Spleen (tissue), 7 donors: ENCODE measurements at regions not wholly inside any gene's neighbourhood (a gene's known extent, or its start where the extent isn't known, plus 50 kb on each side); places are given as distances from the start of the nearest gene placed in this dataset.

Experiments used
- POLR2AphosphoS5 ChIP-seq, 3 donors: sonication (generic); formaldehyde crosslinking; IDR thresholded peaks; one replicate each; pipeline ENCODE4 v1.5.1; 2017; ENCODE audit warnings: antibody characterized with exemption in 3 of 3
- TF ChIP-seq, protein P1 (sequence below), 11 experiments: fragments of 200-600 bp in 7 of 11; fragments of 450-650 bp in 4 of 11; sonication (generic) in 4 of 11; IDR thresholded peaks in 8 of 11; conservative IDR thresholded peaks in 3 of 11; 1 replicate in 7 of 11; 2 replicates in 4 of 11; pipeline versions ENCODE4 v1.4.0 to v1.8.0; 2016 to 2021; ENCODE audit warnings: antibody characterized with exemption in 11 of 11, inconsistent platforms in 4 of 11, mild to moderate bottlenecking in 1 of 11
- donor health status: DM: no; HTN: no; CAD: no; lungs with moderate emphysema.
- donor health status: DM: no; HTN: no; CAD: no.
- donor health status: DM: no; HTN: no; CAD: no.

DNA sequence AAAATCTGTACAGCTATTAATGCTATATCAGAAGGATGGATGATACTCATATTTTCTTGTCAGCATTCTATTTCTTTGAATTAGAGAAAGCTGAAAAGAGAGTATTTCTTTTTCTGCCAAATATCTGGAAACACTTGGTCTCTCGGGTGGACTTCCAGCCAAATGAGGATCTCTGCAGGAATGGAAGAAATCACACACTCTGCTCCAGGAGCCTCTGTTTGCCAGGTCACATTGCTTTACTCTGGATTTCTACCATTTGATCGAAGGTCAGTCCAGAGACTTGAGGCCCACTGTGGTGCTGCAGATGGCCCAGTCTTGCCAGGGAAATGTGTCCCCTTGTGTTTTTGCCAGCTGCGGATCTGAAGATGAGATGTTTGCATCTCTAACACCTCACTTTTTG lies 154.1 kb downstream of the PCSK1 start:
- TF ChIP-seq POLR2AphosphoS5 (IDR thresholded peaks at IDR 0.05) = no peak
- TF ChIP-seq, protein P1, sequence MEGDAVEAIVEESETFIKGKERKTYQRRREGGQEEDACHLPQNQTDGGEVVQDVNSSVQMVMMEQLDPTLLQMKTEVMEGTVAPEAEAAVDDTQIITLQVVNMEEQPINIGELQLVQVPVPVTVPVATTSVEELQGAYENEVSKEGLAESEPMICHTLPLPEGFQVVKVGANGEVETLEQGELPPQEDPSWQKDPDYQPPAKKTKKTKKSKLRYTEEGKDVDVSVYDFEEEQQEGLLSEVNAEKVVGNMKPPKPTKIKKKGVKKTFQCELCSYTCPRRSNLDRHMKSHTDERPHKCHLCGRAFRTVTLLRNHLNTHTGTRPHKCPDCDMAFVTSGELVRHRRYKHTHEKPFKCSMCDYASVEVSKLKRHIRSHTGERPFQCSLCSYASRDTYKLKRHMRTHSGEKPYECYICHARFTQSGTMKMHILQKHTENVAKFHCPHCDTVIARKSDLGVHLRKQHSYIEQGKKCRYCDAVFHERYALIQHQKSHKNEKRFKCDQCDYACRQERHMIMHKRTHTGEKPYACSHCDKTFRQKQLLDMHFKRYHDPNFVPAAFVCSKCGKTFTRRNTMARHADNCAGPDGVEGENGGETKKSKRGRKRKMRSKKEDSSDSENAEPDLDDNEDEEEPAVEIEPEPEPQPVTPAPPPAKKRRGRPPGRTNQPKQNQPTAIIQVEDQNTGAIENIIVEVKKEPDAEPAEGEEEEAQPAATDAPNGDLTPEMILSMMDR (IDR thresholded peaks at IDR 0.05 in 8 of 11, conservative IDR thresholded peaks at IDR 0.05 in 3 of 11) = no peak
